ENCODE measurements at regions not wholly inside any gene's neighbourhood (a gene's known extent, or its start where the extent isn't known, plus 50 kb on each side); places are given as distances from the start of the nearest gene placed in this dataset.

GRCh38 chr22:44621401-44622146 lies 80.4 kb upstream of the PRR5 start:
- Histone ChIP-seq H3K27ac (ENCODE audit: low read depth in 1 of 2, low read length in 2 of 2) (no peak overlapping the region), H3K9me3 (ENCODE audit: control insufficient read depth in 4 of 4, low read length in 3 of 4) (no peaks in the 10 kb centered on the region), H3K4me3 (ENCODE audit: low read depth in 1 of 3, low read length in 3 of 3) (no peak overlapping the region), H3K9ac (ENCODE audit: low read depth in 1 of 2, low read length in 2 of 2) (no peak overlapping the region), H3K4me1 (ENCODE audit: control insufficient read depth in 4 of 4, insufficient read depth in 4 of 4, low read length in 3 of 4) (peaks cover 0 to 4% (median 0%) of the 10 kb centered on the region in 4 donors), H3K27me3 (ENCODE audit: control insufficient read depth in 4 of 4, insufficient read depth in 4 of 4, low read length in 3 of 4) (no peaks in the 10 kb centered on the region), H3K36me3 (ENCODE audit: control insufficient read depth in 4 of 4, insufficient read depth in 3 of 4, low read depth in 1 of 4, low read length in 3 of 4) (no peaks in the 10 kb centered on the region)
- no peak for DNase-seq (ENCODE audit: low spot score)
- WGBS, result 84% methylated on average over 21 of the region's 21 CpGs
- TF ChIP-seq FOXA2 (IDR thresholded peaks at IDR 0.05) (no peak), GABPA (IDR thresholded peaks at IDR 0.05 in 1 of 2, conservative IDR thresholded peaks at IDR 0.05 in 1 of 2) (no peak), REST (IDR thresholded peaks at IDR 0.05) (no peak), CTCF (IDR thresholded peaks at IDR 0.05; ENCODE audit: low read depth, low read length, missing input control) (no peak), ATF3 (IDR thresholded peaks at IDR 0.05) (no peak), HNF4A (conservative IDR thresholded peaks at IDR 0.05) (no peak), TAF1 (conservative IDR thresholded peaks at IDR 0.05) (no peak), RXRA (IDR thresholded peaks at IDR 0.05) (no peak), ZBTB33 (IDR thresholded peaks at IDR 0.05) (no peak), HNF4G (IDR thresholded peaks at IDR 0.05) (no peak), YY1 (IDR thresholded peaks at IDR 0.05) (no peak)

GRCh38 chr22:44620841-44621257 lies 81.2 kb upstream of the PRR5 start:
- 48% methylated on average over 13 of the region's 13 CpGs for WGBS
- DNase-seq (ENCODE audit: low spot score), result no peak
- Histone ChIP-seq H3K4me1 (ENCODE audit: control insufficient read depth in 4 of 4, insufficient read depth in 4 of 4, low read length in 3 of 4) (peaks cover 0 to 4% (median 0%) of the 10 kb centered on the region in 4 donors), H3K9ac (ENCODE audit: low read depth in 1 of 2, low read length in 2 of 2) (no peak overlapping the region), H3K27me3 (ENCODE audit: control insufficient read depth in 4 of 4, insufficient read depth in 4 of 4, low read length in 3 of 4) (no peaks in the 10 kb centered on the region), H3K4me3 (ENCODE audit: low read depth in 1 of 3, low read length in 3 of 3) (no peak overlapping the region), H3K27ac (ENCODE audit: low read depth in 1 of 2, low read length in 2 of 2) (no peak overlapping the region), H3K9me3 (ENCODE audit: control insufficient read depth in 4 of 4, low read length in 3 of 4) (no peaks in the 10 kb centered on the region), H3K36me3 (ENCODE audit: control insufficient read depth in 4 of 4, insufficient read depth in 3 of 4, low read depth in 1 of 4, low read length in 3 of 4) (no peaks in the 10 kb centered on the region)
- no peak for TF ChIP-seq ATF3 (IDR thresholded peaks at IDR 0.05)
- no peak for TF ChIP-seq CTCF (IDR thresholded peaks at IDR 0.05; ENCODE audit: low read depth, low read length, missing input control)
- no peak for TF ChIP-seq FOXA2 (IDR thresholded peaks at IDR 0.05)
- no peak for TF ChIP-seq MAX (IDR thresholded peaks at IDR 0.05)
- TF ChIP-seq SP1 (IDR thresholded peaks at IDR 0.05), result no peak
- no peak for TF ChIP-seq NR2F2 (IDR thresholded peaks at IDR 0.05)
- no peak for TF ChIP-seq JUND (IDR thresholded peaks at IDR 0.05)
- no peak for TF ChIP-seq FOXA1 (IDR thresholded peaks at IDR 0.05)
- no peak for TF ChIP-seq TAF1 (conservative IDR thresholded peaks at IDR 0.05)
- no peak for TF ChIP-seq HNF4A (conservative IDR thresholded peaks at IDR 0.05)
- TF ChIP-seq EGR1 (IDR thresholded peaks at IDR 0.05; ENCODE audit: low read depth in 2 of 2), result no peak
- TF ChIP-seq GABPA (IDR thresholded peaks at IDR 0.05 in 1 of 2, conservative IDR thresholded peaks at IDR 0.05 in 1 of 2), result no peak
- no peak for TF ChIP-seq ZBTB33 (IDR thresholded peaks at IDR 0.05)
- no peak for TF ChIP-seq RAD21 (IDR thresholded peaks at IDR 0.05)
- TF ChIP-seq YY1 (IDR thresholded peaks at IDR 0.05), result no peak
- no peak for TF ChIP-seq HNF4G (IDR thresholded peaks at IDR 0.05)

All from liver (tissue), 8 donors.